GM06990 (cell line): ENCODE measurements at regions not wholly inside any gene's neighbourhood (a gene's known extent, or its start where the extent isn't known, plus 50 kb on each side); places are given as distances from the start of the nearest gene placed in this dataset.

Source experiments
- DNase-seq: peaks from one replicate; pipeline ENCODE4 v3.0.0-alpha.2; 2011; ENCODE audit not compliant: insufficient read length; ENCODE audit errors: extremely low read depth
- H3K27me3 ChIP-seq: replicated peaks from 2 replicates; pipeline ENCODE4 v1.6.0; 2011; ENCODE audit warnings: low read length; ENCODE audit not compliant: control insufficient read depth, insufficient read depth
- H3K36me3 ChIP-seq: 2 replicates; pipeline ENCODE4 v1.5.1; 2011; ENCODE audit warnings: low read length; ENCODE audit not compliant: control insufficient read depth, insufficient read depth
- H3K4me3 ChIP-seq: replicated peaks from 2 replicates; pipeline ENCODE4 v1.5.1; 2011; ENCODE audit warnings: low read depth, mild to moderate bottlenecking, control low read depth, low read length
- CTCF ChIP-seq: IDR thresholded peaks from 2 replicates; pipeline ENCODE4 v1.5.1; 2011; ENCODE audit warnings: low read length, control low read depth, mild to moderate bottlenecking, inconsistent platforms; ENCODE audit not compliant: insufficient read depth, poor library complexity, severe bottlenecking

- TF ChIP-seq CTCF: no peak
- no peaks in the 10 kb centered on the region for H3K27me3 ChIP-seq
- DNase-seq: no peak
- no peak overlapping the region for H3K4me3 ChIP-seq
- H3K36me3 ChIP-seq: no peaks in the 10 kb centered on the region
Measured at GRCh38 chr1:208599063-208599462, 354.9 kb upstream of the PLXNA2 start.

GRCh38 chr1:208600456-208601190, 356.4 kb upstream of the PLXNA2 start:
- DNase-seq: no peak
- TF ChIP-seq CTCF: no peak
- Histone ChIP-seq H3K27me3 (no peaks in the 10 kb centered on the region), H3K36me3 (no peaks in the 10 kb centered on the region), H3K4me3 (no peak overlapping the region)

GRCh38 chr1:208601561-208601960, 357.4 kb upstream of the PLXNA2 start:
- TF ChIP-seq CTCF: no peak
- Histone ChIP-seq H3K4me3 (no peak overlapping the region), H3K27me3 (no peaks in the 10 kb centered on the region), H3K36me3 (no peaks in the 10 kb centered on the region)
- DNase-seq: no peak

GRCh38 chr1:208603721-208604120, 359.5 kb upstream of the PLXNA2 start:
- Histone ChIP-seq H3K36me3 (no peaks in the 10 kb centered on the region), H3K27me3 (no peaks in the 10 kb centered on the region), H3K4me3 (no peak overlapping the region)
- TF ChIP-seq CTCF: no peak
- peak; percentile 12 for DNase-seq

GRCh38 chr1:208604295-208604694, 360.1 kb upstream of the PLXNA2 start:
- Histone ChIP-seq H3K27me3 (no peaks in the 10 kb centered on the region), H3K36me3 (no peaks in the 10 kb centered on the region), H3K4me3 (no peak overlapping the region)
- DNase-seq: peak; percentile 77
- no peak for TF ChIP-seq CTCF

- Histone ChIP-seq H3K4me3 (no peak overlapping the region), H3K27me3 (no peaks in the 10 kb centered on the region), H3K36me3 (no peaks in the 10 kb centered on the region)
- no peak for DNase-seq
- TF ChIP-seq CTCF: no peak
Measured at GRCh38 chr1:208606959-208607358, 362.8 kb upstream of the PLXNA2 start.
